SKM-1 treated with dmso at 0.1 percent for 144 hours (cell line): ENCODE measurements at regions not wholly inside any gene's neighbourhood (a gene's known extent, or its start where the extent isn't known, plus 50 kb on each side); places are given as distances from the start of the nearest gene placed in this dataset.

Experiments used
- DNase-seq: peaks from one replicate; lab custom pipeline; 2025; ENCODE audit not compliant: unreplicated experiment; lab: John Stamatoyannopoulos, UW

- DNase-seq = no peak
These were observed 203.8 kb upstream of the SOX1 start for GRCh38 chr13:111862836-111863815.

GRCh38 chr13:111864566-111864965 lies 202.4 kb upstream of the SOX1 start:
- DNase-seq = no peak

GRCh38 chr13:111865046-111865445 lies 201.9 kb upstream of the SOX1 start:
- DNase-seq = no peak

- no peak for DNase-seq
These were observed 201.1 kb upstream of the SOX1 start for GRCh38 chr13:111865826-111866225.

GRCh38 chr13:111866731-111867245 lies 200.2 kb upstream of the SOX1 start:
- DNase-seq = no peak

- no peak for DNase-seq
These were observed 199.3 kb upstream of the SOX1 start for GRCh38 chr13:111867657-111868056.

GRCh38 chr13:111868716-111869115 lies 198.2 kb upstream of the SOX1 start:
- DNase-seq = no peak

- no peak for DNase-seq
These were observed 194.3 kb upstream of the SOX1 start for GRCh38 chr13:111872475-111873150.

- no peak for DNase-seq
These were observed 193.2 kb upstream of the SOX1 start for GRCh38 chr13:111873676-111874178.

- no peak for DNase-seq
These were observed 192.0 kb upstream of the SOX1 start for GRCh38 chr13:111874981-111875380.

GRCh38 chr13:111875915-111876314 lies 191.0 kb upstream of the SOX1 start:
- DNase-seq = no peak

- no peak for DNase-seq
These were observed 190.4 kb upstream of the SOX1 start for GRCh38 chr13:111876506-111876905.

GRCh38 chr13:111877906-111878305 lies 189.0 kb upstream of the SOX1 start:
- no peak for DNase-seq

- no peak for DNase-seq
These were observed 187.2 kb upstream of the SOX1 start for GRCh38 chr13:111879719-111880118.

- DNase-seq = no peak
These were observed 186.8 kb upstream of the SOX1 start for GRCh38 chr13:111880185-111880584.

GRCh38 chr13:111881700-111882099 lies 185.2 kb upstream of the SOX1 start:
- no peak for DNase-seq

GRCh38 chr13:111882351-111882750 lies 184.6 kb upstream of the SOX1 start:
- DNase-seq = no peak

GRCh38 chr13:111883571-111884343 lies 183.2 kb upstream of the SOX1 start:
- no peak for DNase-seq

- DNase-seq = no peak
These were observed 180.6 kb upstream of the SOX1 start for GRCh38 chr13:111886217-111886945.

- DNase-seq = no peak
These were observed 173.8 kb upstream of the SOX1 start for GRCh38 chr13:111893071-111893606.
